ENCODE measurements at regions not wholly inside any gene's neighbourhood (a gene's known extent, or its start where the extent isn't known, plus 50 kb on each side); places are given as distances from the start of the nearest gene placed in this dataset.

DNA sequence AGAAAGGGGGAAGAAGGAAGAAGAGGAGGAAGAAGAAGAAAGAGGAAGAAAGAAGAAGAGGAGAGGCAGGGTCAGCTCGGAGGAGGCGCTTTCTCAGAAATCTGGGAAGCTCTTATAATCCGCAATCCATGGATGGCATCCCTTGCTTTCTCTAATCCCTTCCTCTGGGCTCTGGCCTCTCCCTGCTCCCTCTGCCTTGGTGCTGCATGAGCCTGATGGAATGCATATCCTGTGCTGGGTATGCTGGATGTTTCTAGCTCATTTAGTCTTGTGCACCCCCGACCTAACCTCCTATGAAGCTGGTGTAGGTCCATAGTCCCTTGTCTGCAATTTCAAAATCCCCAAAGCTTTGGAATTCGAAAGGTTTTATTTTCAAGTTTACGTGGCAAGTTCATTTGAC is 94.2 kb upstream of the MYL2 start:
- no peak overlapping the region for H3K4me3 Mint-ChIP-seq
- peaks cover 72% of the 10 kb centered on the region for H3K27me3 Mint-ChIP-seq (ENCODE audit: low read depth)
- DNase-seq (ENCODE audit: low read depth, low spot score): no peak
- peaks cover 5% of the 10 kb centered on the region for H3K4me1 Mint-ChIP-seq
- H3K9me3 Mint-ChIP-seq: peaks cover 5% of the 10 kb centered on the region
- TF ChIP-seq, protein P1, sequence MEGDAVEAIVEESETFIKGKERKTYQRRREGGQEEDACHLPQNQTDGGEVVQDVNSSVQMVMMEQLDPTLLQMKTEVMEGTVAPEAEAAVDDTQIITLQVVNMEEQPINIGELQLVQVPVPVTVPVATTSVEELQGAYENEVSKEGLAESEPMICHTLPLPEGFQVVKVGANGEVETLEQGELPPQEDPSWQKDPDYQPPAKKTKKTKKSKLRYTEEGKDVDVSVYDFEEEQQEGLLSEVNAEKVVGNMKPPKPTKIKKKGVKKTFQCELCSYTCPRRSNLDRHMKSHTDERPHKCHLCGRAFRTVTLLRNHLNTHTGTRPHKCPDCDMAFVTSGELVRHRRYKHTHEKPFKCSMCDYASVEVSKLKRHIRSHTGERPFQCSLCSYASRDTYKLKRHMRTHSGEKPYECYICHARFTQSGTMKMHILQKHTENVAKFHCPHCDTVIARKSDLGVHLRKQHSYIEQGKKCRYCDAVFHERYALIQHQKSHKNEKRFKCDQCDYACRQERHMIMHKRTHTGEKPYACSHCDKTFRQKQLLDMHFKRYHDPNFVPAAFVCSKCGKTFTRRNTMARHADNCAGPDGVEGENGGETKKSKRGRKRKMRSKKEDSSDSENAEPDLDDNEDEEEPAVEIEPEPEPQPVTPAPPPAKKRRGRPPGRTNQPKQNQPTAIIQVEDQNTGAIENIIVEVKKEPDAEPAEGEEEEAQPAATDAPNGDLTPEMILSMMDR (conservative IDR thresholded peaks at IDR 0.05): no peak
- H3K36me3 Mint-ChIP-seq (ENCODE audit: low read depth): no peaks in the 10 kb centered on the region
- H3K27ac Mint-ChIP-seq (ENCODE audit: unreplicated experiment): no peak overlapping the region

DNA sequence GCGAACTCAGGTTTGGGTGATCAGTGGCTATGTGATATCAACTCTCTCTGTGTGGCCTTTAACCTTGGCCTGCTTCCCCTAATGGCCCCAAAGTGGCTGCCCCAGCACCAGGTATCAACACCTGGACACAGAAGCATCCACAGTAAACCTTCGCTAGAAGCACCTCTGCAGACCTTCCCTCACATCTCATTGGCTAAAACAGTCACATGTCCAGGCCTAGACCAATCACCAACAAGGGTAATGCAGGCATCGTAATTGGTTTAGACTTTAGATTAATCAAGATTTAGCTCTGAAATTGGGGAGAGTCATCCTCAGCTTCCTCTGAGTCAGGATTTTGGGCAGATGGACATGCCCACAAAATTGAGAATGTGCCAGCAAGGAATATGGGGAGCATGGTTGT is 92.5 kb upstream of the MYL2 start:
- peaks cover 67% of the 10 kb centered on the region for H3K27me3 Mint-ChIP-seq (ENCODE audit: low read depth)
- no peaks in the 10 kb centered on the region for H3K36me3 Mint-ChIP-seq (ENCODE audit: low read depth)
- H3K27ac Mint-ChIP-seq (ENCODE audit: unreplicated experiment): no peak overlapping the region
- TF ChIP-seq, protein P1 (conservative IDR thresholded peaks at IDR 0.05): no peak
- DNase-seq (ENCODE audit: low read depth, low spot score): no peak
- H3K4me1 Mint-ChIP-seq: peaks cover 5% of the 10 kb centered on the region
- H3K4me3 Mint-ChIP-seq: no peak overlapping the region
- peaks cover 5% of the 10 kb centered on the region for H3K9me3 Mint-ChIP-seq

DNA sequence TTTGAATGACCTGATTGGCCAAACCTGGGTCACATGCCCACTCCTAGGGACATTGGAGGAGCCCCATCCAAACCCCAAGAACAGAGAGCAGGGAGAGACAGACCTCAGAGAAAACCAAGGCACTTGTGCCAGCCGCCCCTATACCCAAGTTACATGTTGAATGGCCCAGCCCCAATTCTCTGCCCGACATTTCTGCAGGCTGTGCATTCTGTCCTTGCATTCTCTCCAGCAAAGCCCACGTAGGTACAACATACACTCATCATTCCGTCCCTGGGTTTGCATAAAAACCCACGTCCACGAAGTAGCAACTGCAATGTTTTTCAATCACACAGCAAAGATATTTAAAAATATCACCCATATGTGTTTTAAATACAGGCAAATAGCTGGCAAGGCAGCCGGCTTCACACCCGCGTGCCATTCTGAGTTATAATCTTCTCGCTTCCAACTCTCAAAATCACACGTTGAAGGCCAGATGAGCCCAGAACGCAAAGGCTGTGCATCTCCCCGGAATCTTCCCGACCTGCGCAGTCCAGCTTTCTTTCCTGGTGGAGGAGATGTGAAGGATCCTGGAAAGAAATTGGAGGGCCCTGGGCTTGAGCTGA is 91.7 kb upstream of the MYL2 start:
- no peak for DNase-seq (ENCODE audit: low read depth, low spot score)
- TF ChIP-seq, protein P1 (conservative IDR thresholded peaks at IDR 0.05): no peak
- Mint-ChIP-seq H3K27ac (ENCODE audit: unreplicated experiment) (no peak overlapping the region), H3K9me3 (peaks cover 5% of the 10 kb centered on the region), H3K27me3 (ENCODE audit: low read depth) (peaks cover 65% of the 10 kb centered on the region), H3K36me3 (ENCODE audit: low read depth) (no peaks in the 10 kb centered on the region), H3K4me3 (no peak overlapping the region), H3K4me1 (peaks cover 5% of the 10 kb centered on the region)

DNA sequence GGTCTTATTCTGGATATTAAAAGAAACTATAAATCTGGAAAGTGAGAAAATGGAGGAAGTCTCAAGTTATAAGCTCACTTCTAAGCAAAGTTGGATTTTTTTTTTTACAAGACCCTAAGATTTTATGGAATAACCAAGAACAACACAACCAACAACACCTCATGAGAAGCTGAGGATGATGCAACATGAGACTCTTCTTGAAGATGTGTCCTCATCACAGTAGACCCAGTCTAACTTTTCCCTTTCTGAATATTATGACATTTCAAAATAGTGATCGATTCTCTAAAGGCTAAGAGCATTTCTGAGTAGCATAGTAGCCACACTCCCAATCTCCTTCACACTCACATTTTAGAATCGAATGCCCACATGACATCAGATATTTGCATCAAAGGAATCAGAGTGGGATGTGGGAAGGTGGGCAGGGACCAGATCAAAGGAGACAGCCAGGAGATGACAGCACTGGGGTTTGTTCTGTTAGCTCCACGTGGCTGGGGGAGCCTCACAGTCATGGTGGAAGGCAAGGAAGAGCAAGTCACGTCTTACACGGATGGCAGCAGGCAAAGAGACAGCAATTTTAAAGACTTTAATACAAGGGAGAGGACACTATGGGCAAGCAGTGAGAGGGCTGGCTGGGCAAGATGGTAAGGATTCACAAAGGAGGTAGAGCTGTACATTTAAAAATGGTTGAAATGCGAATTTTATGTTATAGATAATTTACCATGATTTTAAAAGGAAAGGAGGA is 90.7 kb upstream of the MYL2 start:
- H3K4me1 Mint-ChIP-seq: peaks cover 5% of the 10 kb centered on the region

DNA sequence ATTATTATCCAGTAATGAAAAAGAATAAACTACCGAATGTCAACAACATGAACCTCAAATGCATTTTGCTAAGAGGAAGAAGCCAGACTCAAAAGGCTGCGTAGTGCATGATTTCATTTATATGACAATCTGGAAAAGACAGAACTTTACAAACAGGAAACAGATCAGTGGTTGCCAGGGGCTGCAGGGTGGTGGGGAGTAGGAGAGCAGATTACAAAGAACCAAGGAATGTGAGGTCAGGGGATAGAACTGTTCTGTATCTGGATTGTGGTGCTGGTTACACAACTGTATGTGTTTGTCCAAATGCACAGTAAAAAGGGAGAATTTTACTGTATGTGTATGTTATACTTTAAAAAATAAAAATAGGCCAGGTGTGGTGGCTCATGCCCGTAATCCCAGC is 89.7 kb upstream of the MYL2 start:
- Mint-ChIP-seq H3K4me1 (peaks cover 5% of the 10 kb centered on the region), H3K36me3 (ENCODE audit: low read depth) (no peaks in the 10 kb centered on the region), H3K27ac (ENCODE audit: unreplicated experiment) (no peak overlapping the region), H3K9me3 (peaks cover 5% of the 10 kb centered on the region), H3K4me3 (no peak overlapping the region), H3K27me3 (ENCODE audit: low read depth) (peaks cover 58% of the 10 kb centered on the region)
- TF ChIP-seq, protein P1 (conservative IDR thresholded peaks at IDR 0.05): no peak
- no peak for DNase-seq (ENCODE audit: low read depth, low spot score)

More for the DNA sequence above, 90.7 kb upstream of the MYL2 start:
- DNase-seq (ENCODE audit: low read depth, low spot score): no peak
- H3K36me3 Mint-ChIP-seq (ENCODE audit: low read depth): no peaks in the 10 kb centered on the region
- no peak overlapping the region for H3K27ac Mint-ChIP-seq (ENCODE audit: unreplicated experiment)
- TF ChIP-seq, protein P1 (conservative IDR thresholded peaks at IDR 0.05): no peak
- H3K27me3 Mint-ChIP-seq (ENCODE audit: low read depth): peaks cover 57% of the 10 kb centered on the region
- H3K4me3 Mint-ChIP-seq: no peak overlapping the region
- peaks cover 5% of the 10 kb centered on the region for H3K9me3 Mint-ChIP-seq

Data from neural crest cell (in vitro differentiated cells).